ENCODE measurements at regions not wholly inside any gene's neighbourhood (a gene's known extent, or its start where the extent isn't known, plus 50 kb on each side); places are given as distances from the start of the nearest gene placed in this dataset.

GRCh38 chr9:86767373-86767772 lies 179.9 kb downstream of the GAS1 start:
- no peak; the same call in 2 of the 3 replicates for ATAC-seq
- TF ChIP-seq PATZ1 (CRISPR knock-in tag; IDR thresholded peaks at IDR 0.05; ENCODE audit: borderline replicate concordance) (no peak), TSHZ2 (CRISPR knock-in tag; IDR thresholded peaks at IDR 0.05) (no peak), TCF4 (CRISPR knock-in tag; IDR thresholded peaks at IDR 0.05; ENCODE audit: borderline replicate concordance) (no peak), ZFP3 (CRISPR knock-in tag; IDR thresholded peaks at IDR 0.05) (no peak), ZFP30 (CRISPR knock-in tag; IDR thresholded peaks at IDR 0.05) (no peak), PPARA (CRISPR knock-in tag; IDR thresholded peaks at IDR 0.05; ENCODE audit: borderline replicate concordance) (no peak)

- TF ChIP-seq CSRNP3 (CRISPR knock-in tag; IDR thresholded peaks at IDR 0.05) (no peak), POU6F1 (CRISPR knock-in tag; IDR thresholded peaks at IDR 0.05; ENCODE audit: borderline replicate concordance, low read depth) (no peak), ZFP30 (CRISPR knock-in tag; IDR thresholded peaks at IDR 0.05) (no peak)
- peak; percentile 86 for ATAC-seq
Observed at GRCh38 chr9:86766912-86767311, 180.4 kb downstream of the GAS1 start.

- no peak for TF ChIP-seq ESRRG (CRISPR knock-in tag; IDR thresholded peaks at IDR 0.05)
- no peak for TF ChIP-seq SNAI2 (CRISPR knock-in tag; IDR thresholded peaks at IDR 0.05)
- no peak for TF ChIP-seq TSHZ2 (CRISPR knock-in tag; IDR thresholded peaks at IDR 0.05)
- no peak for TF ChIP-seq CSDC2 (CRISPR knock-in tag; IDR thresholded peaks at IDR 0.05)
- TF ChIP-seq POU6F1 (CRISPR knock-in tag; IDR thresholded peaks at IDR 0.05; ENCODE audit: borderline replicate concordance, low read depth), result no peak
- no peak for TF ChIP-seq TCF4 (CRISPR knock-in tag; IDR thresholded peaks at IDR 0.05; ENCODE audit: borderline replicate concordance)
- TF ChIP-seq TOX (CRISPR knock-in tag; IDR thresholded peaks at IDR 0.05; ENCODE audit: borderline replicate concordance), result no peak
- TF ChIP-seq ISL1 (CRISPR knock-in tag; IDR thresholded peaks at IDR 0.05), result no peak
- no peak for TF ChIP-seq ZFP3 (CRISPR knock-in tag; IDR thresholded peaks at IDR 0.05)
- no peak for ATAC-seq
Observed at GRCh38 chr9:86766511-86766910, 180.8 kb downstream of the GAS1 start.
